HL-60 (cell line): ENCODE measurements at regions not wholly inside any gene's neighbourhood (a gene's known extent, or its start where the extent isn't known, plus 50 kb on each side); places are given as distances from the start of the nearest gene placed in this dataset.

ENCODE experiments used
- DNase-seq, 2 experiments: peaks; one replicate each; pipeline ENCODE4 v3.0.0-alpha.2; 2010 to 2020; ENCODE audit warnings: low read depth in 1 of 2, low spot score in 1 of 2
- H3K27ac ChIP-seq: fragments of 250-450 bp; sonication (Bioruptor Pico); replicated peaks from 2 replicates; pipeline ENCODE4 v1.5.1; 2020; ENCODE audit warnings: mild to moderate bottlenecking, moderate library complexity
- H3K27me3 ChIP-seq: fragments of 250-450 bp; sonication (Bioruptor Pico); 2 replicates; pipeline ENCODE4 v1.5.1; 2021; ENCODE audit warnings: mild to moderate bottlenecking, moderate library complexity; ENCODE audit not compliant: insufficient read depth, poor library complexity, severe bottlenecking
- H3K4me3 ChIP-seq: replicated peaks from 2 replicates; pipeline ENCODE4 v1.5.1; 2011; ENCODE audit warnings: mild to moderate bottlenecking, control low read depth, low read length; ENCODE audit not compliant: insufficient read depth
- GABPA ChIP-seq: IDR thresholded peaks from 2 replicates; pipeline ENCODE4 v1.6.1; 2012; ENCODE audit warnings: low read depth
- POLR2AphosphoS5 ChIP-seq: IDR thresholded peaks from 2 replicates; pipeline ENCODE4 v1.6.1; 2012; ENCODE audit warnings: low read depth
- REST ChIP-seq: IDR thresholded peaks from 2 replicates; pipeline ENCODE4 v1.6.1; 2012; ENCODE audit warnings: low read depth; ENCODE audit not compliant: insufficient replicate concordance
- SPI1 ChIP-seq: IDR thresholded peaks from 2 replicates; pipeline ENCODE4 v1.6.1; 2012; ENCODE audit warnings: low read depth, mild to moderate bottlenecking, borderline replicate concordance
- TF ChIP-seq, protein P1 (sequence below): IDR thresholded peaks from one replicate; pipeline ENCODE4 v1.5.1; 2011; ENCODE audit warnings: low read length, control low read depth, inconsistent platforms; ENCODE audit not compliant: insufficient read depth

DNA sequence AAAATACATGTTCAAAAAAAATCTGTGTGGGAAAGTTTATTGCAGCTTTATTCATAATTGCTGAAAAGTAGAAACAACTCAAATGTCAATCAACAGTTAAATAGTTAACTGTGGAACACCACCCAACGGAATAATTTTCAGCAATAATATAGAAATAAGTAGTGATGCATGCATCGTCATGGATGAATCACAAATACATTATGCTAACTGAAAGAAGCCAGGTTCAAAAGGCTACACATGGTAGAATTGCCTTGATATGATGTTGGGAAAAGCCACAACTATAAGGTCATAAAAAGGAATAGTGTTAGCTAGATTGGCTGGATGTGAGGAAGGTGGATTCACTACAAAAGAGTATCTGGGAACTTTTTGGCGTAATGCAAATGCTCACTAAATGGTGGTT is 82.0 kb downstream of the GMNC start:
- TF ChIP-seq SPI1 (no peak), GABPA (no peak), POLR2AphosphoS5 (no peak), REST (no peak)
- TF ChIP-seq, protein P1, sequence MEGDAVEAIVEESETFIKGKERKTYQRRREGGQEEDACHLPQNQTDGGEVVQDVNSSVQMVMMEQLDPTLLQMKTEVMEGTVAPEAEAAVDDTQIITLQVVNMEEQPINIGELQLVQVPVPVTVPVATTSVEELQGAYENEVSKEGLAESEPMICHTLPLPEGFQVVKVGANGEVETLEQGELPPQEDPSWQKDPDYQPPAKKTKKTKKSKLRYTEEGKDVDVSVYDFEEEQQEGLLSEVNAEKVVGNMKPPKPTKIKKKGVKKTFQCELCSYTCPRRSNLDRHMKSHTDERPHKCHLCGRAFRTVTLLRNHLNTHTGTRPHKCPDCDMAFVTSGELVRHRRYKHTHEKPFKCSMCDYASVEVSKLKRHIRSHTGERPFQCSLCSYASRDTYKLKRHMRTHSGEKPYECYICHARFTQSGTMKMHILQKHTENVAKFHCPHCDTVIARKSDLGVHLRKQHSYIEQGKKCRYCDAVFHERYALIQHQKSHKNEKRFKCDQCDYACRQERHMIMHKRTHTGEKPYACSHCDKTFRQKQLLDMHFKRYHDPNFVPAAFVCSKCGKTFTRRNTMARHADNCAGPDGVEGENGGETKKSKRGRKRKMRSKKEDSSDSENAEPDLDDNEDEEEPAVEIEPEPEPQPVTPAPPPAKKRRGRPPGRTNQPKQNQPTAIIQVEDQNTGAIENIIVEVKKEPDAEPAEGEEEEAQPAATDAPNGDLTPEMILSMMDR: no peak
- Histone ChIP-seq H3K4me3 (no peak overlapping the region), H3K27ac (no peak overlapping the region), H3K27me3 (no peaks in the 10 kb centered on the region)
- DNase-seq: no peak

GRCh38 chr3:190774633-190775032 is 87.9 kb downstream of the GMNC start:
- Histone ChIP-seq H3K27ac (no peak overlapping the region), H3K27me3 (no peaks in the 10 kb centered on the region), H3K4me3 (no peak overlapping the region)
- DNase-seq: no peak
- TF ChIP-seq GABPA (no peak), REST (no peak), POLR2AphosphoS5 (no peak), SPI1 (no peak)
- TF ChIP-seq, protein P1: no peak

- TF ChIP-seq GABPA: no peak
- TF ChIP-seq SPI1: no peak
- TF ChIP-seq, protein P1: no peak
- TF ChIP-seq REST: no peak
- TF ChIP-seq POLR2AphosphoS5: no peak
- Histone ChIP-seq H3K27me3 (no peaks in the 10 kb centered on the region), H3K27ac (no peak overlapping the region)
Observed at GRCh38 chr3:190773948-190774347, 88.5 kb downstream of the GMNC start.

More at GRCh38 chr3:190773948-190774347, 88.5 kb downstream of the GMNC start:
- no peak for DNase-seq
- no peak overlapping the region for H3K4me3 ChIP-seq
